Left hindlimb (tissue), 1 donor: ENCODE measurements at regions not wholly inside any gene's neighbourhood (a gene's known extent, or its start where the extent isn't known, plus 50 kb on each side); places are given as distances from the start of the nearest gene placed in this dataset.

Source experiments
- DNase-seq: peaks from one replicate; pipeline ENCODE4 v3.0.0-alpha.2; 2018

DNA sequence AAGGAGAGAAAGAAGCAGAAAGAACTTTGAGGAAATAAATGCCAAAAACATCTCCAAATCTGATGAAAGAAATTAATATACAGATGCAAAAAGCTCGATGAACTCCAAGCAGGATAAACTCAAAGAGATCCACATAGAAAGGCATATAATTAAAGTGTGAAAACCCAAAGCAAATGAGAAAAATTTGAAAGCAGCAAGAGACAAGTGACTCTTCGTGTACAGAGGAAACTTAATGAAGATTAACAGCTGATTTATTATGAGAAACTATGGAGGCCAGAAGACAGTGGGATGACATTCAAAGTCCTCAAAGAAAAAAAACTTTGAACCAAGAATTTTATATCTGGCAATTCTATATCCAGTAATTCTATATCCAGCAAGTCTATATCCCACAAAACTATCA is 163.0 kb upstream of the TMCC3 start:
- no peak for DNase-seq

DNA sequence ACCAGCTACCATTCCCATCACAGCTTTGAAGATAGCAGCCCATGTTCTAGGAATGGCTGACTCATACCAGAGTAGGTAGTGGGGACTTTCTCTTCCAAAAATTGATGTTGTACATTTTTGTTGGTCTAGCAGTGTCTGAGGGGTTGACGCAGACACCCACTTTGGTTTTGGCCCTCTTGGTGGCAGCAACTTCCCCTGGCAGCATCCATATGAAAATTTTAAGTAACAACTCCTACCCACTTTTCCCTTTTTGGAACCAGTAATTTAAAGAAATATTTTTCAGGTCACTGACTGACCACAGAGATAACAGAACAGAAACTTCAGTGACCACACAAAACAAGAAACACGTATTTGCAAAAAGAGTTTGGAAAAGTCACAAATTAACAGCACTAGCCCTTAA is 162.0 kb upstream of the TMCC3 start:
- no peak for DNase-seq

DNA sequence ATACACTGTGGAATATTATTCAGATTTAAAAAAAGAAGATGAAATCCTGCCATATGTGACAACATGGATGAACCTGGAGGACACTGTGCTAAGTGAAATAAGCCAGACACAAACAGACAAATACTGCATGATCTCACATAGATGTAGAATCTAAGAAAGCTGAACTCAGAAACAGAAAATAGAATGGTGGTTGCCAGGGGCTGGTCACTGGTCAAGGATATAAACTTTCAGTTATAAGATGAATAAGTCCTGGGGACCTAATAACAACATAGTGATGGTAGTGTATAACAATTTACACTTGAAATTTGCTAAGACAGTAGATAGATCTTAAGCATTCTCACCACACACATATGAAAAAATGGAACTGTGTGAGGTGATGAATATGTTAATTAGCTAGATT is 161.3 kb upstream of the TMCC3 start:
- DNase-seq: no peak

DNA sequence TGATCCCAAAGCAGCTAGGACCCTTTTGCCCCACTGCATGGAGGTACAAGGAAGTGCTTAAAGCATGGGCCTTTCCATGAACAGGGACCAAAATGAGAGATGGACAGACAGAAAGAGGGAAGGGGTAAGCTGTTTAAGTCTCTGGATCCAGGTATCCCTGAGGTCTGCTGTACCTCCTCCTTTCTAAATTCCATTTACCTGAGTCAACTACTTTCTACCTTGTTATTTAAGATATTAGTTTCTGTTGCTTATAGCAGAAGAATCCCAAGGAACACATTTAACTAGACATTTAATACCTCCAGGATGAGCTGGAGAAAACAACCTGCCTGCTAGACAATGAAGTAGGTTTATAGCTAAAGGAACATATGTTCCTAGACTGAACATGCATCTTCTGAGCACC is 157.6 kb upstream of the TMCC3 start:
- no peak for DNase-seq

DNA sequence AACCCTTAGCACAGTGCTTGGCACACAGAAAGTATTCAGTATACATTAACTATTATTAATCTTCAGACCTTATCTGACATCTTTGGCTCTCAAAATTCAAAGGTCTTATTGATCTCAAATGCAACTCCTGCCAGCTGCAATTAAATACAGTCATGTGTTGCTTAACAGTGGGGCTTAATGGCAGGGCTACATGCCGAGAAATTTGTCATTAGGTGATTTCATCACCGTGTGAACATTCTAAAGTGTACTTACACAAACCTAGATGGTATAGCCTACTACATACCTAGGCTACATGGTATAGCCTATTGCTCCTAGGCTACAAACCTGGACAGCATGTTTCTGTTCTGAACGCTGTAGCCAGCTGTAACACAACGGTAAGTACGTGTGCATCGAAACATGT is 156.3 kb upstream of the TMCC3 start:
- no peak for DNase-seq

DNA sequence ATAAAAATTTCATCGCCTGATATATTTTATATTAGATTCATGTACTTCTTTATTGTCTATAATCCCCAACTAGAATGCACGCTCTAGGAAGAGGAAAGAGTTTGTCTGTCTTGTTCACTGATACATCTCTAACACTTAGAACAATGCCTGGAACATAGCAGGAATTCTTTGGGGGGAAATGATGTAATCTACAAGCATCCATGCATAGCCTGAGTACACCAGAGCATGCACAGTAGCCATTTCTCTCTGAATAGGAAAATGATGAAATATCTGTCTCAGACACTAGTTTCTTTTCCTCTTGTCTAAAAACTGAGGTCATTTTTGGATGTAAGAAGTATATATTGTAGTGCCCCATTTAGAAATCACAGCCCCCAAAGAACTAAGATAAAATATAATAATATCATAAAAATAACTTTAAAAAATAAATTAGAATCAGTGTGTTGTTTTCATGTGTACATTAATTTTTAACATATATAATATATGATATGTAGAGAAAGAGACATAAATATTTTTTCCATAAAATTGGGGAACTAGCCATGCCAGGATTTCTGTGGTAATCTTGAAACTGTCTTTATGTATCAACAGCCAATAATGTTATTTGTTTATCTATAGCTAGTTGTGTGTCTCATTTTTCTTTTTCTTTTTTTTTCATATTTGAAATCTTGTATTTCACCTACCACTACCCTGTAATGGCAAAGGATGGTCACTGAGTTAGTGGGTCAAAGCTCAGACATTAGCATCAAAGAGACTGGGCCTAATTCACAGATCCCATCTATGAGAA is 155.6 kb upstream of the TMCC3 start:
- DNase-seq: no peak

DNA sequence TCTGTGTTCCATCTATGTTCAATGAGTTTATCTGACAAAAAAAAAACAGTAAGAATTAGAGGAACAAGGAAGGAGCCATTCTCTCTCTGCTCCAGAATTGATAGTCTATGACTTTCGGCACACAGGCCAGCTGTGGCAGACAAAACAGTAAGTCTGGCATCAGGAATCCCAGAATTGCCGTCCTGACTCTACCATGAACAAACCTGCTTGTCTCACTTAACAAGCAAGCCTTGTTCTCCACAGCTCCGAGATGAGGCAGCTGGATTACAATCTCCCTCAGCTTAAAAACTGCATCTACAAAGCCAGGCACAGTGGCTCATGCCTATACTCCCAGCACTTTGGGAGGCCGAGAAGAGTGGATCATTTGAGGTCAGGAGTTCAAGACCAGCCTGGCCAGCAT is 153.6 kb upstream of the TMCC3 start:
- no peak for DNase-seq

DNA sequence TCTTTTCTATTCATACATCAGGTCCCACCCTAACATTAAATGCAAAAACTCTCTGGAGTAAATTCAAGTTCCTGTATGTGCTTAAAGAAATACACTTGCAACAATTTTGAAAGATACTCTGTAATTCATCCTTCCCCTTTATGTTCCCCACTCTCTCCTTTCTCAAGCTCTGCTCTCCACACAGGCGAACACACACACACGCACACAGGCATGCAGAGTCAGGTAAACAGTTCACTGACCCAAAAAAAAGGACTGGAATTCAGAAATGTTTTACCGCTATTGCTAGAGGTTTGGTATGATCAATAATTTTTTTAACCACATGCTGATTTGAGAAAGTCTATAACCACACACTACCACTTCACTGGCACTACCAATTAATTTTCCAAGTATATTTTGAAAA is 152.4 kb upstream of the TMCC3 start:
- no peak for DNase-seq

DNA sequence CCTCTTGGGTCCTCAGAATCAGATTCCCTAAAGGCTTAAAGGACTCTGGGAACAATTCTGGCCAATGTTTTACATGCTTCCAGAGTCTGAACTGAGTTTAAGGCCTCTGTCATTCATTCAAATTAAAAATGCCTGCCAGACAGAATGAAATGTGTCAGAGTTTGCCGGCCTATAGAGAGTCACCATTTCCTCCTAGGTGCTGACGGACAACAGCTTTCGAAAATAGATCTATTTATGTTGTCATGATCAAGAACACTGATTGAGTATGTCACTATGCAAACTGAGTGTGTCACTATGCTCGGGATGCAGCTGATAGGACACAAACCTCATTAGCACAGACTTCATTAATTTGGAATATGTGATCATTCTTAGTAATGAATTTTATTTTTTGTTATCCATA is 151.4 kb upstream of the TMCC3 start:
- no peak for DNase-seq

DNA sequence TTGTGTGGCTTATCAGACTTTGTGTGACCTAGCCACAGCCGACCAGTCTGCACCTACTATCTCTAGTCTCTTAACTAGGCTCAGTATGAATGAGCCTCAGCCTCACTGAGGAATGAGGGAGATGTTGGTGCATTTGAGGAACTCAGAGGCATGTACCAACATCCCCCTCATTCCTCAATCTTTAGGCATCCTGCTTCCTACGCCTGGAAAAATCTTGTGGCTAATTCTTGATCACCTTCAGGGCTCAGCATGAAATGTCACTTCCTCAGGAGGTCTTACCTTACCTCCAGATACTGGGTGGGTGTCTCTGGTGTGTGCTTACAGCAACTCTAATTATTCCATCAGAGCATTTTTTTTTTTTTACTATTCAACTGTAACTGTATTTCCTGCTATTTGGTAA is 148.8 kb upstream of the TMCC3 start:
- DNase-seq: no peak

DNA sequence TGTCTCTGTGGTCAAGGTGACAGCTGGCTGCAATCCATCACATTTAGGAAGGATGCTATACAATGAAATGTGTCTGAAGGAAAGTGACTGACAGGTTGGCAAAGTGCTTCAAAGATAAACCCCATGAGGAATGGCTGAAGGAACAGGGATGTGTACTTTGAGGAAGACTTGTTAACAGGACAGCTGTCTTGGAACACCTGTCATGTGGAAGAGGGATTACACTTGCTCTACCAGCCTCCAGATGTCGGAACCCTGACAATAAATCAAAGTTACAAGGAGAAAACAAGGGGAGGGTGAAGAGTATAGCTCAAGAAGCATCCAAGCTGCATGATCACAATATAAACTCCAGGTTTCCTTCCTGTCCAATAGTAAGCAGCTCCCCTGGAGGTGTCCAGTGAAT is 147.8 kb upstream of the TMCC3 start:
- no peak for DNase-seq

DNA sequence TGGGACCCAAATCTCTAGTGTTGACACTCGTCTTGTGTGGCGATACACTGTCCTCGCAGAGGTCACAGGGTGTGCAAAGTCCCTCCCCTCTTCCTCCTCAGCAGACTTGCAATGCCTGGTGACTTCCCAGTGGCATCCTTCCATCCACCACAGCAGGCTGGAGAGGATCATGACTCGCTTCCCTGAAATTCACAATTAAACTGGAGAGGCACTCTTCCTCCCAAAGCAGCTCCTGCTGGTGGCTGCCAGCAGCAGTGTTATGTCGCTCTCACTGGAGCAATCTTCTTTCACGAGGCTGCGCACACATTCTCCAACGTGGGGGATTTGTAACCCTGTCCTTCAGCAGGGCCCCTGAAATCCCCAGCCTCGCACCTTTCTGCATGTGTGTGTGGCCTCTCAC is 145.2 kb upstream of the TMCC3 start:
- no peak for DNase-seq

DNA sequence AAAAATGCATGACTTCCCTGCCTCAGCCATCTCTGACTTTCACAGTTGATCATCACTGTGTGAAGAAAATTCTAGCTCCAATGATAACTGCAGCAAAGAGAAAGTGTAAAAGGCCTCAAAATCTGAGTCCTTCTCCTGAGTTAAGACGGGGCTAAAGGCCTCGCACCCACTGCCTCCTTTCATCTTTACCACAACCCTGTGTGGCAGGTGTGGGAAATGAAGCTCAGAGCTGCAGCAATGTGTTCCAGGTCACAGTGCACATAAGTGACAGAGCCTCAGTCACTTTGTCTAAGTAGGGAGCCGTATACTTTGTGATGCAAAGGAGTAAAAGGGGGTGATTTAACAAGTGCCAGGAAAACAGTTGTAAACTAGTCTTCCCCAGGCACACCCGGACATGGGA is 144.7 kb upstream of the TMCC3 start:
- DNase-seq: no peak

DNA sequence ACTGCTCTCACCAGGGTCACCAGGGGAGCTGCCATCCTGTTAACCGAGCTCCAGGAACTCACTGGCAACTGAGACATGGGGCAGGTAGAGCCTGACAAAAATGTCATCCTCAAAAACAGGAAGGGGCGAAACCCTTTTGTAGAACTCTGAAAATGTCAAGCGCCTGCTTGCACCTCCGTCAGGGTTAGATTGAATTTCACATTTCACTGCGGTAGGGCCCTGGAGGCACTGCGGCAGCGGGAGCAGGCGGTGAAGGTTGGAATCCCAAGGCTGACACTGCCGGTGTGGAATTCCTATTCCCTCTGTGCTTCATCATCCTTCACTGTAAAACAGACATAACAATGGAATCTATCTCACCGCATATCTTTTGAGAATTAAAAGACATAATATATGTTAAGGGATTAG is 142.8 kb upstream of the TMCC3 start:
- DNase-seq: no peak

DNA sequence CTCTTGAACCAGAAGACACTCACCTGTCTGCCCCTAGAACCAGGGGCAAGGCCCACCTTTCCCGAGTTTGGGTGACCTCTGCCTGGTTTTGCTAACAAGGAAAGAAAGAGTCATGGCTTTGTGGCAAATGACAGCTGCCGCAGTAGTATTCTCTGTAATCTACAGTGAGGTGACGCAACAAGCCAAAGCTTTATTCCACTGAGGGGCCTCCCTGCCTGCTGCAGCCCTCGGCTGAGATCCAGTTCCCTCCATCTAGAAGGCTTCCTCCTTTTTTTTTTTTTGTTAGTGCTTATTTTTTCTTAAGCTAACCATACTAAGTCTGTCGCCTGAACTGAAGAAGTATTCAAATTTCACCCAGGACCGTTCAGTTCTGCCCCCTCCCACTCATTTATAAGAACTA is 142.3 kb upstream of the TMCC3 start:
- DNase-seq: no peak

DNA sequence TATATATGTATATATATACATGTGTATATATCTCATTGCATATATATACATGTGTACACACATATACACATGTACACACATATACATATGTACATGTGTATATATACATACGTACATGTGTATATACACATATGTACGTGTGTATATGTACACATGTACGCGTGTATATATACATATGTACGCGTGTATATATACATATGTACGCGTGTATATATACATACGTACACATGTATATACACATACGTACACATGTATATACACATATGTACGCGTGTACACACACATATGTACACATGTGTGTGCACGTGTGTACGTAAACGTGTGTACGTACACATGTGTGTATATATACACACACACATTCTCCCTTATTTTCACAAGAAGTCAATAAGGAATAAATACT is 141.6 kb upstream of the TMCC3 start:
- DNase-seq: no peak

DNA sequence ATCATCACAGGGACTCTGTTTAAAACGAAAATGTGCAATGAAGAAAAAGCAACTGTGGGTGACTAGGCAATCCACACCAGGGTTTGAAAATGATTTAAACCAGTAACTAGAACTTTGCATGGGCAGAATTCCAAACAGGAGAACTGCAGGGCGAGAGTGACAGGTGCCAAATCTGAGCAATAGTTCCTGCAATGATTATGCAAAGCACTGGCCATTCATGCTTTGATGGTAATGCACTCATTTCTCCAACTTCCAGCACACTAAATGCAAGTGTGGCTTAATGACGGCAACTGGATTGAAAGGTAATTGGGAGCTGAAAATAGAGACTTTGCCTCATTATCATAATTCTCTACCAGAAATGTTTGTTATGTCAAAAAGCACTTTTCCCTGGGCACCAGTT is 140.5 kb upstream of the TMCC3 start:
- no peak for DNase-seq

DNA sequence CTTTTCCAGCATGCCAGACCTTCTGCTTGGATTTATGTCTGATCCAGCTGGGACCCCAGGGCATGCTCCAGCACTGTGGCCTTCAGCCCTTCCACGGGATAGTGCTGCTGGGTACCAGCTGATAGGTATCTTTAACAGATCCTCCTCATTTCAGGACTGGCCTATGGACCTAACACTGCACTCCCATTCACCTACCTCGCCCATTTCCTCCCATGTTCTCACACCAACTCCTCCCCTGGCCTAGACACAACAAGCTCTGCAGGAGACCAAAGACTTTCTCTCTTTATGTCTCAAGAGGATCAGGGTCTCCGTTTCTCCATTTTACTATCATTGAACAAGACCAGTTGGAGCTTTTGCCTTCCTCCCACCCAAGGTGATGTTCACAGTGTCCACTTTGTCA is 140.0 kb upstream of the TMCC3 start:
- DNase-seq: no peak

DNA sequence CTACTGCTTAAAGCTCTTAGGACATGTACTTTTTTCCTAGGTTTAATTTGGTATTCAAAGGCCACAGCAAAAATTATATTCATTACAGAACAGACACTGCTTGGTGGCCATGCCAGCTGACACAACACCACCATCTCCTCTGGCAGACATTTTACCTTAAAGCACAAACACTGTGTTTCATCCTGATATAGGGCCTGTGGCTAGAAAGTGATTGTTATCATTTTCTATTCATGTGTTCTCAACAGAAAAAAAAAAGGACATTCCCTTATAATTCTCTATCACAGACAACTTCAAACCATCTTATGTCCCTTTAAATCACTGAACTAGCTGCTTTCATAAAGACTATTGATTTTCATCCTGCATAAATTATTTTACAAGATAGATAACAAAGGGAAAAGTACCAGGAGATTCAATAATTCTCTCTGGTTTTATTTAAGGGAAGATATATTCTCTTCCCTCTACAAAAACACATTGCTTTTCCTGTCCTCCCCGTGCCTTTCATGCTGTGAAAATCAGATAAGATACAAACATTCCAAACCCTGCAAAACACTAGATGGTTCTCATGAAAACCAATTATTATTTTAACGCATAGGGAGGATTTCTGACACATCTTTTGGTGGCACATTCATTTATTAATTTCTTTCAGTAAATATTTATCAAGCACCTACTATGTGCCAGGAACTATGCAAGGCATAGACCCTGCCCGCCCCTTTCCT is 139.3 kb upstream of the TMCC3 start:
- DNase-seq: no peak

DNA sequence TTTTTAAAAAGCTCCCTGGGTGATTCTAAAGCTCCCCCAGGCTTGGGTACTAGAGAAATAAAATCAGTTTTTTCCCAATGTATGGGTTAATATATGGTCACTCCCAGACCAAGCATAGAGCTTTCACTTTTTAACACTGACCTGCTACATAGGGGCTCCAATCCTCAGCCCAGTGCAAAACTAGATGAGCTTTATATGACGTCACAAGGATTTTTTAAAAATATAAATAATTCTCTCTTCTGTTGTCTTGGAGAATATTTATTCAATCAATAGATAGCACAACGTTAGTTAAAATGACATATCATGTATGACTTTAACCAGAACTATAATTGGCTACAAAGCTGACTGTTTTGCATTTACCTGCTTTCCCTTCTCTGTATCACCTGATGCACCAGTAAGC is 137.9 kb upstream of the TMCC3 start:
- DNase-seq: no peak

DNA sequence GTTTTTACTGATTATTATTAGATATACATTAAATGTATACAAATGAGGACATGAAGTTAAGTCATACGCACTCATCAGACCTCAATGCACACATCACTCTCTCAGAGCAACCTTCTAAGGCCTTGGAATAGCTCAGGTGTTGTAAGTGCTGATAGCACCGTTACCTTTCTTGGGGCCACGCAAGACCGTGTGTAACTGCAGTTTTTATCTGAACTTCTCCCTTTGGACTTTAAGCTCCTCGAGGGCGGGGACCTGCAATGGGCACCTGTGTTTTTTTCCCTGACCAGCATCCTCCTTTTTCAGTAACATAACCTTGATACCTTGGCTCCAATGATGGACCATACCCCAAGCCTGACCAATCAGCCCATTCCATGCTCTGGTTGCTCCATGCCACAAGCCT is 136.5 kb upstream of the TMCC3 start:
- DNase-seq: no peak

DNA sequence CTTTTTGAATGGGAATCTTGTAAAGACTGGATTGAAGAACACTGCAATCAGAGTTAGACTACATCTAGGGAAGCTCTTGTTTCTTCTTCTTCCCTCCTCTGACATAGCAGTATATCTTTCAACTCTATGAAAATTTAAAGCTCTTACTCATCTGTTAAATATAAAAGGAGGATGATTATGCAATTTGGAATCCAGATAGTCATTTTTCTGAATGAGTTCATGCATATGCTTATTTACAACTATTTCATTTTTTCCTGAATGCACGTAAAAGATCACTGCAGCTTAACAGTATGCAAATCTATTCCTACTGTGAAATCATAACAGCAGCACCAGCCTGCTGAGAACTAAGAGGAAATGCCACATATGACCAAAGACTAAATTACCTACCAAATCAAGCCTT is 133.5 kb upstream of the TMCC3 start:
- DNase-seq: no peak

DNA sequence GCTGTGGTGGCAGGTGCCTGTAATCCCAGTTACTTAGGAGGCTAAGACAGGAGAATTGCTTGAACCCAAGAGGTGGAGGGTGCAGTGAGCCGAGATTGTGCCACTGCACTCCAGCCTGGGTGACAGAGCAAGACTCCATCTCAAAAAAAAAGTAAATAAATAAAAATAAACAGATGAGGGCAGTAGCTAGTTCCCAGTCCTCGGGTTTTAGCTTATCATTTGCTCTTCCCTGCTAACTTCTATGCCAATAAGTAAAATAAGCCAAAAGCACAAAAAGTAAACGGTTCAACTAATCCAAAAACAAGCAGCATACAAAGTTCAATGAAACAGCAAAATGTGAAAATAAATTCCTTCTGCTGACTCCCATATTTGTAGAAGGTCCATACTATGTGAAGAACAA is 133.0 kb upstream of the TMCC3 start:
- DNase-seq: no peak

DNA sequence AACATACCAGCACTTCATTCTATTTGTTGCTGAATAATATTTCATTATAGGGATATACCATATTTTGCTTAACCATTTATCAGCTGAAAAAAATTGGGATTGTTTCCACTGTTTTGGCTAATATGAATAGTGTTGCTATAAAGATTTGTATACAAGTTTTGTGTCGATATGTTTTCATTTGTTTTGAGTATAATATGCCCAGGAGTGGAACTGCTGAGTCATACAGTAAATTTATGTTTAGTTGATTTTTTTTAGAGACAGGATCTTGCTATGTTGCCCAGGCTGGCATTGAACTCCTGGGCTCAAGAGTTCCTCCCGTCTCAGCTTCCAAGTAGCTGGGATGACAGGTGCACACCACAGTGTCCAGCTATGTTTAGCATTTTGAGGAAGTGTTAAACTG is 131.5 kb upstream of the TMCC3 start:
- DNase-seq: no peak

DNA sequence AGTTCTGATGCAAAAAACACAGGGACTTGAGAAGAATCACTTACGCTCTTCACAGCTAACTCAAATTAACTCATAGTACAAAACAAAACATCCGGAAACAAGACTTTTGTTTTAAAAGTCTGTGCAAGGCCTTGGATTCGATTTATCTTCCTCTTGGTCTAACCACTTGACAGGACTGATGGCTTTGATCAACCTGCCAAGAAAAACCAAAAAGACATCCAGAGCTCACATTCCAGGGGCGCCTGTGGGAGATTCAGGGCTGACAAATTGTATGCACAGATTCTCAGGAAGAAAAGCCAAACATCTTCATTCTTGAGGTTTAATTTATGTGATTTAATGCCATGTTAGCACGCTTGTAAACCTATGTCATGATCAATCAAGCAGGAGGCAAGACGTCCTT is 129.1 kb upstream of the TMCC3 start:
- no peak for DNase-seq
